ENCODE measurements at regions not wholly inside any gene's neighbourhood (a gene's known extent, or its start where the extent isn't known, plus 50 kb on each side); places are given as distances from the start of the nearest gene placed in this dataset.
"Not testable (repeated sequence)": the region's sequence is repeated elsewhere in the genome, so short reads cannot be mapped to it uniquely, and the experiment has no call there.

GRCh38 chr10:78424050-78424449, 390.4 kb downstream of the RPS24 start:
- H3K4me1 Mint-ChIP-seq; H3K36me3 ChIP-seq (ENCODE audit: control insufficient read depth in 2 of 3, insufficient read depth in 3 of 3, low read length in 3 of 3); POLR2A ChIA-PET; H3K4me3 ChIP-seq (ENCODE audit: low read length); H3K36me3 Mint-ChIP-seq; H3K4me1 ChIP-seq (ENCODE audit: control insufficient read depth in 2 of 2, insufficient read depth in 2 of 2, low read length in 2 of 2); H3K27me3 ChIP-seq (ENCODE audit: control insufficient read depth in 2 of 2, insufficient read depth in 2 of 2, low read length in 2 of 2); DNase-seq; CTCF ChIA-PET; ATAC-seq; H3K4me3 Mint-ChIP-seq; H3K27ac ChIP-seq (ENCODE audit: low read depth, low read length); H3K9me3 ChIP-seq (ENCODE audit: control insufficient read depth in 2 of 3, low read length in 3 of 3); H3K27ac Mint-ChIP-seq: not testable (repeated sequence)
- H3K9me3 Mint-ChIP-seq: peaks cover 0 to 42% (median 15%) of the 10 kb centered on the region in 11 donors
- intact Hi-C loops (cut with micrococcal nuclease): loop anchor here in 1 of 2 donors (2.0 kb wide), 1 partner anchor 773 kb away; no protein-coding TSS in a partner anchor
- peaks cover 0 to 23% (median 10%) of the 10 kb centered on the region in 5 donors for H3K27me3 Mint-ChIP-seq

GRCh38 chr10:78424723-78425122, 391.1 kb downstream of the RPS24 start:
- intact Hi-C loops (cut with micrococcal nuclease): loop anchor here in 1 of 2 donors (2.0 kb wide), 1 partner anchor 772 kb away; no protein-coding TSS in a partner anchor
- peaks cover 0 to 48% (median 19%) of the 10 kb centered on the region in 11 donors for H3K9me3 Mint-ChIP-seq

GRCh38 chr10:78426181-78426580, 392.5 kb downstream of the RPS24 start:
- Histone ChIP-seq H3K36me3 (ENCODE audit: control insufficient read depth in 2 of 3, insufficient read depth in 3 of 3, low read length in 3 of 3) (no peaks in the 10 kb centered on the region), H3K4me1 (ENCODE audit: control insufficient read depth in 2 of 2, insufficient read depth in 2 of 2, low read length in 2 of 2) (no peaks in the 10 kb centered on the region), H3K27me3 (ENCODE audit: control insufficient read depth in 2 of 2, insufficient read depth in 2 of 2, low read length in 2 of 2) (no peaks in the 10 kb centered on the region), H3K4me3 (ENCODE audit: low read length) (no peak overlapping the region), H3K9me3 (ENCODE audit: control insufficient read depth in 2 of 3, low read length in 3 of 3) (no peaks in the 10 kb centered on the region), H3K27ac (ENCODE audit: low read depth, low read length) (no peak overlapping the region)
- ChIA-PET POLR2A (interaction anchor here (0.8 kb wide), 1 partner anchor 29 kb away, joined by 3 read pairs; no protein-coding TSS in a partner anchor), CTCF (interaction anchor here (0.7 kb wide), 1 partner anchor 145 kb away, joined by 3 read pairs; no protein-coding TSS in a partner anchor)
- H3K9me3 Mint-ChIP-seq: peaks cover 0 to 48% (median 19%) of the 10 kb centered on the region in 11 donors
- H3K27me3 Mint-ChIP-seq: peaks cover 9 to 41% (median 15%) of the 10 kb centered on the region in 5 donors
- H3K27ac Mint-ChIP-seq: no peak overlapping the region
- H3K4me1 Mint-ChIP-seq: peaks cover 0 to 2% (median 0%) of the 10 kb centered on the region in 7 donors
- intact Hi-C loops (cut with micrococcal nuclease): no loop called here
- ATAC-seq (no peak), DNase-seq (no peak)
- peaks cover 0 to 9% (median 0%) of the 10 kb centered on the region in 5 donors for H3K36me3 Mint-ChIP-seq
- no peak overlapping the region for H3K4me3 Mint-ChIP-seq

More at GRCh38 chr10:78424723-78425122, 391.1 kb downstream of the RPS24 start:
- H3K27ac ChIP-seq (ENCODE audit: low read depth, low read length): no peak overlapping the region
- H3K36me3 Mint-ChIP-seq: peaks cover 0 to 9% (median 0%) of the 10 kb centered on the region in 5 donors
- no peak overlapping the region for H3K27ac Mint-ChIP-seq
- ChIA-PET POLR2A (no interaction called here), CTCF (no interaction called here)
- H3K9me3 ChIP-seq (ENCODE audit: control insufficient read depth in 2 of 3, low read length in 3 of 3): no peaks in the 10 kb centered on the region
- peaks cover 4 to 30% (median 16%) of the 10 kb centered on the region in 5 donors for H3K27me3 Mint-ChIP-seq
- H3K4me3 Mint-ChIP-seq: no peak overlapping the region
- peaks cover 0 to 10% (median 0%) of the 10 kb centered on the region in 7 donors for H3K4me1 Mint-ChIP-seq
- no peak for ATAC-seq
- no peaks in the 10 kb centered on the region for H3K27me3 ChIP-seq (ENCODE audit: control insufficient read depth in 2 of 2, insufficient read depth in 2 of 2, low read length in 2 of 2)
- no peaks in the 10 kb centered on the region for H3K36me3 ChIP-seq (ENCODE audit: control insufficient read depth in 2 of 3, insufficient read depth in 3 of 3, low read length in 3 of 3)
- no peak for DNase-seq
- no peaks in the 10 kb centered on the region for H3K4me1 ChIP-seq (ENCODE audit: control insufficient read depth in 2 of 2, insufficient read depth in 2 of 2, low read length in 2 of 2)
- H3K4me3 ChIP-seq (ENCODE audit: low read length): no peak overlapping the region

DNA sequence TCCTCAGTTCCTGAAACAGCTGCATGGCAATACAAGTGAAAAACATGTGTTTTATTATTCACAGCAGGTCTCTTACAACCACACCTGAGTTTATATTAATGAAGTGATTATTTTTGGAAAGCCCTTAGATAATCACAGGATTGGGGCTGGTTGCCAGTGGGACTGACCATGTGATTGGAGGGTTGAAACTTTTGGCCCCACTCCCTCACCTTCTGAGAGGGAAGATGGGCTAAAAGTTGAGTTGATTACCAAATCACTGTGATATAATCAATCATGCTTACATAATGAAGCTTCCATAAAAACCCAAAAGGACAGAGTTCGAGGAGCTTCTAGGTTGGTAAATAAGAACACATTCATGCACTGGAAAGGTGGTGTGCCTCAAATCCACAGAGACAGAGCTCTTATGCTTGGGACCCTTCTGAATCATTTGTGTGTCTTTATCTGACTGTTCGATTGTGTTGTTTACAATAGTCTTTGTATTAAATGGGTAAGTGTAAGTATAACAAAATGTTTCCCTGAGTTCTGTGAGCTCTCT, 393.9 kb downstream of the RPS24 start:
- Histone ChIP-seq H3K27me3 (ENCODE audit: control insufficient read depth in 2 of 2, insufficient read depth in 2 of 2, low read length in 2 of 2) (no peaks in the 10 kb centered on the region), H3K36me3 (ENCODE audit: control insufficient read depth in 2 of 3, insufficient read depth in 3 of 3, low read length in 3 of 3) (no peaks in the 10 kb centered on the region), H3K27ac (ENCODE audit: low read depth, low read length) (no peak overlapping the region), H3K9me3 (ENCODE audit: control insufficient read depth in 2 of 3, low read length in 3 of 3) (no peaks in the 10 kb centered on the region), H3K4me1 (ENCODE audit: control insufficient read depth in 2 of 2, insufficient read depth in 2 of 2, low read length in 2 of 2) (no peaks in the 10 kb centered on the region), H3K4me3 (ENCODE audit: low read length) (no peak overlapping the region)
- H3K36me3 Mint-ChIP-seq: peaks cover 0 to 14% (median 0%) of the 10 kb centered on the region in 5 donors
- H3K27ac Mint-ChIP-seq: no peak overlapping the region
- intact Hi-C loops (cut with micrococcal nuclease): no loop called here
- H3K4me1 Mint-ChIP-seq: peaks cover 0 to 2% (median 0%) of the 10 kb centered on the region in 7 donors
- DNase-seq (no peak), ATAC-seq (no peak)
- peaks cover 0 to 48% (median 19%) of the 10 kb centered on the region in 11 donors for H3K9me3 Mint-ChIP-seq
- ChIA-PET CTCF (no interaction called here), POLR2A (no interaction called here)
- H3K27me3 Mint-ChIP-seq: peaks cover 9 to 45% (median 15%) of the 10 kb centered on the region in 5 donors
- no peak overlapping the region for H3K4me3 Mint-ChIP-seq

GRCh38 chr10:78428579-78428978, 394.9 kb downstream of the RPS24 start:
- Histone ChIP-seq H3K9me3 (ENCODE audit: control insufficient read depth in 2 of 3, low read length in 3 of 3) (no peaks in the 10 kb centered on the region), H3K27ac (ENCODE audit: low read depth, low read length) (no peak overlapping the region), H3K36me3 (ENCODE audit: control insufficient read depth in 2 of 3, insufficient read depth in 3 of 3, low read length in 3 of 3) (no peaks in the 10 kb centered on the region), H3K4me1 (ENCODE audit: control insufficient read depth in 2 of 2, insufficient read depth in 2 of 2, low read length in 2 of 2) (no peaks in the 10 kb centered on the region), H3K27me3 (ENCODE audit: control insufficient read depth in 2 of 2, insufficient read depth in 2 of 2, low read length in 2 of 2) (no peaks in the 10 kb centered on the region), H3K4me3 (ENCODE audit: low read length) (no peak overlapping the region)
- ChIA-PET CTCF (no interaction called here), POLR2A (no interaction called here)
- H3K4me1 Mint-ChIP-seq: peaks cover 0 to 2% (median 0%) of the 10 kb centered on the region in 7 donors
- intact Hi-C loops (cut with micrococcal nuclease): no loop called here
- ATAC-seq (no peak), DNase-seq (no peak)
- H3K27ac Mint-ChIP-seq: no peak overlapping the region
- H3K27me3 Mint-ChIP-seq: peaks cover 9 to 45% (median 15%) of the 10 kb centered on the region in 5 donors
- H3K9me3 Mint-ChIP-seq: peaks cover 0 to 48% (median 19%) of the 10 kb centered on the region in 11 donors
- H3K4me3 Mint-ChIP-seq: no peak overlapping the region
- peaks cover 0 to 14% (median 0%) of the 10 kb centered on the region in 5 donors for H3K36me3 Mint-ChIP-seq

GRCh38 chr10:78429984-78430383, 396.3 kb downstream of the RPS24 start:
- Mint-ChIP-seq H3K27me3 (peaks cover 9 to 45% (median 18%) of the 10 kb centered on the region in 5 donors), H3K27ac (no peak overlapping the region), H3K9me3 (peaks cover 0 to 41% (median 16%) of the 10 kb centered on the region in 11 donors), H3K4me3 (no peak overlapping the region), H3K36me3 (peaks cover 0 to 14% (median 0%) of the 10 kb centered on the region in 5 donors), H3K4me1 (peaks cover 0 to 2% (median 0%) of the 10 kb centered on the region in 7 donors)
- Histone ChIP-seq H3K4me1 (ENCODE audit: control insufficient read depth in 2 of 2, insufficient read depth in 2 of 2, low read length in 2 of 2) (no peaks in the 10 kb centered on the region), H3K4me3 (ENCODE audit: low read length) (no peak overlapping the region), H3K9me3 (ENCODE audit: control insufficient read depth in 2 of 3, low read length in 3 of 3) (no peaks in the 10 kb centered on the region), H3K27me3 (ENCODE audit: control insufficient read depth in 2 of 2, insufficient read depth in 2 of 2, low read length in 2 of 2) (no peaks in the 10 kb centered on the region), H3K27ac (ENCODE audit: low read depth, low read length) (no peak overlapping the region), H3K36me3 (ENCODE audit: control insufficient read depth in 2 of 3, insufficient read depth in 3 of 3, low read length in 3 of 3) (no peaks in the 10 kb centered on the region)
- ATAC-seq (no peak), DNase-seq (no peak)
- CTCF ChIA-PET: no interaction called here
- POLR2A ChIA-PET: no interaction called here
- intact Hi-C loops (cut with micrococcal nuclease): no loop called here

GRCh38 chr10:78432583-78432982, 398.9 kb downstream of the RPS24 start:
- H3K4me3 ChIP-seq (ENCODE audit: low read length): no peak overlapping the region
- H3K4me1 Mint-ChIP-seq: peaks cover 0 to 2% (median 0%) of the 10 kb centered on the region in 7 donors
- H3K27ac Mint-ChIP-seq: no peak overlapping the region
- H3K36me3 Mint-ChIP-seq: peaks cover 0 to 14% (median 0%) of the 10 kb centered on the region in 5 donors
- H3K27ac ChIP-seq (ENCODE audit: low read depth, low read length): no peak overlapping the region
- CTCF ChIA-PET: no interaction called here
- H3K36me3 ChIP-seq (ENCODE audit: control insufficient read depth in 2 of 3, insufficient read depth in 3 of 3, low read length in 3 of 3): no peaks in the 10 kb centered on the region
- peaks cover 0 to 17% (median 8%) of the 10 kb centered on the region in 11 donors for H3K9me3 Mint-ChIP-seq
- no peak overlapping the region for H3K4me3 Mint-ChIP-seq
- no peaks in the 10 kb centered on the region for H3K9me3 ChIP-seq (ENCODE audit: control insufficient read depth in 2 of 3, low read length in 3 of 3)
- H3K27me3 ChIP-seq (ENCODE audit: control insufficient read depth in 2 of 2, insufficient read depth in 2 of 2, low read length in 2 of 2): no peaks in the 10 kb centered on the region
- POLR2A ChIA-PET: no interaction called here
- intact Hi-C loops (cut with micrococcal nuclease): no loop called here
- ATAC-seq (no peak), DNase-seq (no peak)
- no peaks in the 10 kb centered on the region for H3K4me1 ChIP-seq (ENCODE audit: control insufficient read depth in 2 of 2, insufficient read depth in 2 of 2, low read length in 2 of 2)
- peaks cover 15 to 34% (median 18%) of the 10 kb centered on the region in 5 donors for H3K27me3 Mint-ChIP-seq

All from naive thymus-derived CD4-positive, alpha-beta T cell (primary cell).